LNCaP clone FGC (cell line): ENCODE measurements at regions not wholly inside any gene's neighbourhood (a gene's known extent, or its start where the extent isn't known, plus 50 kb on each side); places are given as distances from the start of the nearest gene placed in this dataset.
A peak's percentile ranks its signal among the peaks of the same experiment; 100 is the strongest.

Source experiments
- DNase-seq: peaks from one replicate; pipeline ENCODE4 v3.0.0-alpha.2; 2011; ENCODE audit warnings: low read depth
- H3K4me3 ChIP-seq: 2 replicates; pipeline ENCODE4 v1.5.1; 2011; ENCODE audit warnings: mild to moderate bottlenecking, low read depth, low read length, control low read depth
- CTCF ChIP-seq: IDR thresholded peaks from 2 replicates; pipeline ENCODE4 v1.5.1; 2012; ENCODE audit warnings: mild to moderate bottlenecking; ENCODE audit not compliant: control insufficient read depth, insufficient read depth; ENCODE audit errors: extremely low read depth

- DNase-seq = peak; percentile 13
- H3K4me3 ChIP-seq = no peak overlapping the region
- TF ChIP-seq CTCF = no peak
These were observed 114.0 kb upstream of the INPP4B start for GRCh38 chr4:142960126-142960525.

- H3K4me3 ChIP-seq = no peak overlapping the region
- TF ChIP-seq CTCF = no peak
- DNase-seq = no peak
These were observed 115.0 kb upstream of the INPP4B start for GRCh38 chr4:142960867-142961644.

- TF ChIP-seq CTCF = no peak
- DNase-seq = no peak
- H3K4me3 ChIP-seq = no peak overlapping the region
These were observed 115.8 kb upstream of the INPP4B start for GRCh38 chr4:142961866-142962265.

GRCh38 chr4:142974328-142974727 lies 128.2 kb upstream of the INPP4B start:
- no peak for DNase-seq
- no peak overlapping the region for H3K4me3 ChIP-seq
- TF ChIP-seq CTCF = no peak

- H3K4me3 ChIP-seq = no peak overlapping the region
- TF ChIP-seq CTCF = no peak
- no peak for DNase-seq
These were observed 129.5 kb upstream of the INPP4B start for GRCh38 chr4:142975618-142976017.

- TF ChIP-seq CTCF = no peak
- no peak for DNase-seq
- no peak overlapping the region for H3K4me3 ChIP-seq
These were observed 130.4 kb upstream of the INPP4B start for GRCh38 chr4:142976482-142976881.

DNA sequence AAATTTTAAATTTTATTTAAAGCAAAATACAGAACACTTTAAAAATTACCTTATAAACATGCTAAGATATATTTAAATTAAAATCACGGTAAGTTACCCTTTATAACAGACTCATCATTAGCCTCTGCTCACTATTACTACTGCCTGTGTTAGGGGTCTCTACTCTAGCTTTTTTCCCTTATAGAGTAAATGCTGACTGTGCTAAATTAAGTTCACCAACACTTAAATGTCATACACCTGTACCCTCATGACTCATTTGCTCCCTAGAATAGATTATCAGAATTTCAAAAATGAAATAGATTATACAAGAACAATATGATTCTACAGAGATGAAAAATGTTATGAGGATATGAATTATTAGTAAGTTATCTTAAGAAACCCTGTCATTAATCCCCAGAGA lies 131.1 kb upstream of the INPP4B start:
- no peak for TF ChIP-seq CTCF
- no peak overlapping the region for H3K4me3 ChIP-seq
- no peak for DNase-seq
